CD4-positive, alpha-beta T cell treated with Interferon gamma for 1 hour (primary cell): ENCODE measurements at regions not wholly inside any gene's neighbourhood (a gene's known extent, or its start where the extent isn't known, plus 50 kb on each side); places are given as distances from the start of the nearest gene placed in this dataset.
"Not testable (repeated sequence)": the region's sequence is repeated elsewhere in the genome, so short reads cannot be mapped to it uniquely, and the experiment has no call there.

Source experiments
- DNase-seq: peaks from one replicate; pipeline ENCODE4 v3.0.0-alpha.2; 2020

DNA sequence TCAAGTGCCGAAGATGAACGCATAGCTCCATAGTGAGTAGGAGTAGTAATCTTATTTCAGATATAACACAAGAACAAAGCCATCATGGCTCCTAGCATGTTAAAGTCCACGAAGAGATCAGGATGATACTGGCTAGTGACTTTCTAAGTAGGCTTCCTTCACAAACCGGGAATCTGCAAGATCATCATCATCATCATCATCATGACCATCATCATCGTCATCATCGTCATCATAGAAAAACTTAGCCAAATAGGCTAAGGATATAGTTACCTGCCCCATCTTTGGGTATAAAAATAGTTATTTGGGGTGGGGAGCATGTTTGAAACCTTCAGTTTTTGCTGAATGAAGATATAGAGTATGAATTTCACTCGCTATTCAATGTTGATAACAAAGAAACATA, 57.9 kb downstream of the PYDC2 start:
- DNase-seq = no peak

DNA sequence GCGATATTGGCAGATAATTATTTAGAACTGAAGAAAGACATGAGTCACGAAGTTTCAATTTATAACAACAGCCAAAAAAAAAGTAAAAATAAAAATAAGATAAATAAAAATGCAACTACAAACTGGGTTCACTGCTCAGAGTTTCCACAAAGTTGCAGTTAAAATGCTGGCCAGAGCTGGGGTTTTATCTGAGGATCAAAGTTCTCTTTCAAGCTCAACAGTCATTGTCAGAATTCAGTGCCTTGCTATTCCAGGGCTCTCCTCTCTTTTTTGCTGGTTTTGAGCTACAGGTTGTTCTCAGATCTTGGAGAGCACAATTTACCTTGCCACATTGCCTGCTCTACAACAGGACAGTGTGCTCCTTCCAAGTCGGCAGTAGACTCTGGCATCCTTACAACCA, 60.1 kb downstream of the PYDC2 start:
- no peak for DNase-seq

DNA sequence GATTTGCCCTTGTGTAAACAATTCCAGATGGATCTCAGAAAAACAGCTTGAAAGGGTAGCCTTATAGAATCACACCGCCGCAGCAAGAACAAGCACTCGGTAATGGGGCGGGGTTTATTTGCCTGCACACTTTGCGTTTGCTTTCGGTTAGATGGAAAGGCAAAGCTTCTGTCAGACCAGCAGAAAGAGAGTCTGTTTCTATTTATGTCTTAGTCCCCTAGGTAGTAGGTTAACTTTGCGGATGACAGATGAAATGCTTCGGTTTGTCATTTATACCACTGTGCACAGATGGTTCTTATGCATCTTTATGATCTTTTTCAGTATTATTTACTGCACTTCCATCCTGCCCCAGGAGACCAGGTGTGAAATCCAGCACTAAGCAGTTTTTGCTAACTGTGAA, 62.2 kb downstream of the PYDC2 start:
- no peak for DNase-seq

DNA sequence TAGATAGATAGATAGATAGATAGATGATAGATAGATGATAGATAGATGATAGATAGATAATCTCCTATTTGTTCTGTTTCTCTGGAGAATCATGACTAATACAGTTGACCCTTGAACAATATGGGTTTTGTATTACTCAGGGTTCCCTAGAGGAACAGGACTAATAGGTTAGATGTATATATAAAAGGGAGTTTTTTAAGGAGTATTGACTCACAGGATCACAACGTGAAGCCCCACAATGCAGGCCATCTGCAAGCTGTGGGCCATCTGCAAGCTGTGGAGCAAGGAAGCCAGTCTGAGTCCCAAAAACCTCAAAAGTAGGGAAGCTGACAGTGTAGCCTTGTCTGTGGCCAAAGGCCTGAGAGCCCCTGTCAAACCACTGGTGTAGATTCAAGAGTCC, 67.6 kb downstream of the PYDC2 start:
- DNase-seq = no peak

DNA sequence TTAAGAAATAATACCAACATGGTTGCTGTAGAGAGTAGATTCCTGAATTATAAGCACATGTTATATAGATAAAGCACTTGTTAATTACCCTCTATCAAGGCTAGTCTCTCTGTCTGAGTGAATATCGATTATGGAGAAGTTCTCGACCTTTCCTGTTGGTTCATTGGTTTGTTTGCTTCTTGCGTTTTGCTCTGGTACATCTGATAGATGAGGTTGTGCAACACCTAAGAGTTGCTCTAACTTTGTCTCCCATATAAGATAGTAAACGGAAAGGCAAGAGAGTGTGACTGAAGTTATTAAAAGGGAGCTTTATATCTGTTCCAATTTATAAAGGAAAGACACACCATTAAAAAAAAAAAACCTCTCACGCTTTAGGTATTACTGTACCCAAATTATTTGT, 69.0 kb downstream of the PYDC2 start:
- no peak for DNase-seq

DNA sequence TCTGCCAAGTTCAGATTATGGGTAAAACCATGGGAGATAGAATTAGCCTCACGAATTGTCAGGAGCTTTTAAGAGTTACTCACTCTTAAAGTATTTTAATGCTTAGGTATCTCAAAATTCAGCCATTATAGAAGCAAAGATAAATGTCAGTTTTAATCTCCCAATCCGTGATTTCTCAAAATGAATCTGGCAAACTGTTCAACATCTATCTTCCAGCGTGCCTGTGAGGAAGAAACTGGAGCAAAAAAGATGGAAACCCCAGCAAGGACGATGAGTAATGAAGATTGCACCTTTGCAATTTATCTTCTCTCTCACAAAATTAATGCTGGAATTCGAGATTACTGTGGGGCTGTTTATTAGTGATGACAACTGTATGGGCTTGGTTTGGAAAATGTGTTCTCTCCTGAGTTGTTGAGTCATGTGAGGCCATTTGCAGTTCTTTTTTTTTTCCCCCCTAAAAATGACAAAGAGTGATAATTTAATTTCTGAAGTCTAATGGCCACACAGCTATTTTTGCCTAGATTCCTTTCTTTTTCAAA, 70.5 kb downstream of the PYDC2 start:
- no peak for DNase-seq

DNA sequence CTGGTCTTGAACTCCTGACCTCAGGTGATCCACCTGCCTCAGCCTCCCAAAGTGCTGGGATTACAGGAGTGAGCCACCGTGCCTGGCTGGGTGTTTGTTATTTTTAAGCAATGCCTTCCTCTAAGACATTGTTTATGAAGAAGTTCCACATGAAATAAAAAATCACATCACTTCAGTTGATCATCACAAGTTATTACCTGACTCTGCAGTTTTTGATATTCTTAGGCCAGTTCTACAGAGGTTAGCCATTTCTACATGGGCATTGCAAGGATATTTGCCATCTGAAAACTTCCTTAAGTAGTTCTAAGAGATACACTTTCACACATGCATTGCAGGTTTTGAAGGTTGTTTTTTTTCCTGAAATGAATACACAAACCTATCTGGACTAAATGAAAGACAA, 82.1 kb downstream of the PYDC2 start:
- no peak for DNase-seq

DNA sequence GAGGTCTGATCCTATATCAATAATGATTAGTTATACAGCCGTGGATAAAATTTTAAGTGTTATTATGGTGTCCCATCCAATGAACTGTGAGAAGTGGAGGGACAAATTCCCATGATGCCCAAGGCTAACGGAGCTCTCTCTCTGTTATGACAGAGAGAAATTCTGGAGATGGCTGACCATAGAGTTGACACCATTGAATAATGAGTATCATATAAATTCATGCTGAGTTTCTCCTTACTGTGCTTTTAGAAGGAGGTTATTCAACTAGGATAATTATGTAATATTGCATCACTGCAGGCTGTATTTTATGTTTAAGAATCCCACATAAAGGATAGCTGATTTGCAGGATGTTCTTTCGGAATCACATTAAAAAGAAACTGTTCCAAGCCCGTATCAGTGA, 82.9 kb downstream of the PYDC2 start:
- no peak for DNase-seq

DNA sequence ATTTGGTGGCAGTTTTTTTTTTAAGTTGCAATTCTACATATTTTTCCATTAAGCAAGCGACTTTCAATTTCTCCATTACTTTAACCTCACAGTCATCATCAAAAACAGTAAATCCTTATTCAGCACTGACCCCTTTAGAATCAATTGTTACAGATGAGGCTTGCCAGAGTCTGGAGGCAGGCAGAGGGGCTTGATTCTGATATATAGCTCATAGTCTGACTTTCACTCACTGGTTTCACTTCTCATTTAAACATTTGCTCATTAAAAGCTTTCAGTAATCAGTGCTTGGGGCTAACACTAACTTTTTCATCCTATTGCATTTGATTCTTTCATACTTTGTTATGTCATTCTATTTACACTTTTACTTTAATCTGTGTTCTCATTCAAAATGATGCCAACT, 88.4 kb downstream of the PYDC2 start:
- no peak for DNase-seq

DNA sequence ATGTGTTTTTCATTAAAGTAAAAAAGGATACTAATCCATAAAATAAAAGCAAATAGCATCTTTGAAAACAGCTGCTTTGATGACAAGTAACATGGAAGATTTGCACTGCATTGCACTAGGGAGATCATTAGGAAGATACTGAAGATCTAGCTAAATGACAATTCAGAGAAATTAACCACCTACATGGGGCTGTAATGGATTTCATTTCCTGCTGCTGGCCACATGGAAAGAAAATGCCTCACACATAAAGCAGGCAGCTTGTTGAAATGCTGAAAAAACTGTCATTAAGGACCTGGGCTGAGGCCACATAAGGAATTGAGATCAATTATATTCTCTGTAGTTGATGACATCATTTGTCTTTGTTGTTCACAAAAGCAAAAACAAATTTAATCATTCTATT, 94.1 kb downstream of the PYDC2 start:
- DNase-seq = no peak

DNA sequence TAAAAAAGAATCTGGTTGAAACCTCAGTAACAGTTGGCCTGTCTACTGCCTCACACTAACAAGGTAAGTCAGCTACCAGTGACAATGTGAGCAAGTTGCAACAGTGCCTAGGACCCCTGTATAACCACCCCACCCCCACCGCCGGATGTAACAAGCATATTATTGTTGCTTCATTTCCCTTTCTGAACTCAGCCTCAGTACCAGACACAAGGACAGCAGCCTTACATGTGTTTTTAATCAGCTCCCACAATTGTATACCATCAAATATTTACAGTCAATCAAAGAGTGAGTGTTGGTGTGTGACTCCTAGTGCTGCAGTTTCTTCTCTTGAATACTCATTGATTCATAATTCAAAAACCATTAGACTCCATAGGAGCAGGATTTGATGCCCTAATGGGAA, 96.4 kb downstream of the PYDC2 start:
- DNase-seq = no peak

DNA sequence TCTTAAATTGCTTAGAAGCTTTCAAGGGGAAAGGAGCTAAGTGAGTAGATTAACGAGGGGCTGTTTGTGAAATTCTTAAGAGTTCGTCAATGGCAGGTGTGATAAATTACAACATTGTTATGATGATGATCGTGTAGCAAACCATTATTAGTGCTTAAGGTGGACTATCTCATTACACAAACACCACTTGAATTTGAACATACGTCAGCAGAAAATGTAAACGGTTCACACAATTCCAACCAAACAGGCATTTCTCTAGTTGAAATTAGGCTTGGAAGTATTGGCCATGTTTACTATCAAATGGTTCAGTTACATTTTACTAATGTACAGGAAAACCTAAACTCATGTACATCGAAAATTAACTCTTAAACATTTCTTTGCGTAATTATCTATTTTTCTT, 102.8 kb downstream of the PYDC2 start:
- DNase-seq = no peak

DNA sequence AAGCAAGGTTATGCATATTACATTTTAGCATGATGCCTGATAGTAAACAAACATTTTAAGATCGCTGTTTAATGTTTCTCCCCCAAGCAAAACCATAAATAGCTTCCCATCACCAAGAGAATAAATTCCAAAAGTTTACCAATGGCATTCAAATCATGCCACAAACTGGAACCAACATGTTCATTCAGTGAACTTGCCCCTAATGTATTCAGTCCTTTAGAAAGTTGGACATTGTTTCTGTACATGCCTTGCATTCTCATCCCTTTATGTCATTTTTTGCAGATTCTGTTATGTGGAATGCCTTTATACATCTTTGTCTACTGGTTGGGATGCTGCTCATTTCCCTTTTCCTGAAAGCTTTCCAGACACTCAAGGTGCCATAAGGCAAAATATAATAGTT, 105.5 kb downstream of the PYDC2 start:
- DNase-seq = no peak

DNA sequence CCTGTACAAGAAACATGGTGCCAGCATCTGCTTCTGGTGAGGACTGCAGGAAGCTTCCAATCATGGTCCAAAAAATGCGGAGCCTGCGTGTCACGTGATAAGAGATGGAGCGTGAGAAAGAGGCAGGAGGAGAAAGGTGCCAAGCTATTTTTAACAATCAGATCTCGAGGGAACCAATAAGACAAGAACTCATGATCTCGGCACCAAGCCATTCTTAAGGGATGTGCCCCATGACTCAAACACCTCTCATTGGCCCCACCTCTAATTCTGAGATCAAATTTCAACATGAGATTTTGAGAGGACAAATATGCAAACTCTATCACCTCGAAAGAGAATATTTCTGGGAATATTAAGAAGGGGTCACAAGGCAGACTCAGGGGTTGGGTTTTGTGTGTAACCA, 107.2 kb downstream of the PYDC2 start:
- DNase-seq = no peak

DNA sequence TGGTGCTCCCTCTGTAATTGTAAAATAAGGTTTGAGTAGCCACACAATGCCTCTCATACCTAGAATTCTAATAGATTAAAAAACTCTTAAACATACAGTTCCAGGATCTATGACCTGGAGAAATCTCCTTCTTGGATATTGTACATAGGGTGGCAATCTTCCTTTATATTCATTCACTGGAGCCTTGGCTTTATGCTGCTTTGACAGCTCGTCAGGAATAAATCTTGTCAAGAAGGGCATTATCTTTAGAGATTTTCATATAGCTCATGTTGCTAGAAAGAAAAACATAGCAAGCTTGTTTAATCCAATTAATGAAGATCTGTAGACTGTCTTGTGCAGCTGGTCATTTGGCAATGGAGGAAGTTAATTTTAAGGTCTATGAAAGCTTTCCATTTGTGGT, 131.1 kb downstream of the PYDC2 start:
- no peak for DNase-seq

DNA sequence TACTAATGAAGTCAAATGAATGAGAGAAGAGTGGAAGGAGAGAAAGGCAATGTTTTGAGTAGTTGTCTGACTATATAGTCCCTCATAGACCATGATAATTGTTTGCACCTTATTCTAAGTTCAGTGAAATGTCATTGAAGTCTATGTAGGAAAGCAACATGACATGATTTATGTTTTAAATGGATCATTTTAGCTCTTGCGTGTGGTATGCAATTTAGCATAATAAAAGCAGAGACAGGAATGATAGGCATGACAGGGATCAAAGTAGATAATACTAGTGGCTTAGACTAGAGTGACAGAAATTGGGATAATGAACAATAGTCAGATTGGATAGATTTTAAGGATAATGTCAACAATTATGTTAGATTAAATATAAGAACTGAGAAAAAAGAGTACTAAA, 132.5 kb downstream of the PYDC2 start:
- DNase-seq = no peak

DNA sequence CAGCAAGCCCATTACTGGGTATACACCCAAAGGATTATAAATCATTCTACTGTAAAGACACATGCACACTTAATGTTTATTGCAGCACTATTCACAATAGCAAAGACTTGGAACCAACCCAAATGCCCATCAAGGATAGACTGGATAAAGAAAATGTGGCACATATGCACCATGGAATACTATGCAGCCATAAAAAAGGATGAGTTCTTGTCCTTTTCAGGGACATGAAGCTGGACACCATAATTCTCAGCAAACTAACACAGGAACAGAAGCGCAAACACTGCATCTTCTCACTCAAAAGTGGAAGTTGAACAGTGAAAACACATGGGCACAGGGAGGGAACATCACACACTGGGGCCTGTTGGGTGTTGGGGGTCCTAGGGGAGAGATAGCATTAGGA, 154.5 kb downstream of the PYDC2 start:
- not testable (repeated sequence) for DNase-seq

DNA sequence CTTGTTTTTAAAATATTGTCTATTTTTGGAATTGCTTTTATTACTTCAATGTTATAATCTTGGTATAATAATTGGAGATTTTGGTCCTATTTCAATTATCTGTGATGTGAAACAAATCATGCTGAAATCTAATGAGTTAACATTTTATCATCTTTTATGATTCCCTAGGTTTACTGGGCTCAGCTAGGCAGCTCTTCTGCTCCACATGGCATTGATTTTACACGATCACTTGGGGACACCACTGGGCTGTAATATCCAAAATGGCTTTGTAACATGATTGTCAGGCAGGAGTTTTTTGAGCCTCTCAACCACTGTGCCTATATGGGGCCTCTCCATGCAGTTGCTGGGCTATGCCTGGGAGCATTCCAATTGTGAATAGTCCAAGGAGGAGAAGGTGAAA, 163.3 kb downstream of the PYDC2 start:
- DNase-seq = no peak

DNA sequence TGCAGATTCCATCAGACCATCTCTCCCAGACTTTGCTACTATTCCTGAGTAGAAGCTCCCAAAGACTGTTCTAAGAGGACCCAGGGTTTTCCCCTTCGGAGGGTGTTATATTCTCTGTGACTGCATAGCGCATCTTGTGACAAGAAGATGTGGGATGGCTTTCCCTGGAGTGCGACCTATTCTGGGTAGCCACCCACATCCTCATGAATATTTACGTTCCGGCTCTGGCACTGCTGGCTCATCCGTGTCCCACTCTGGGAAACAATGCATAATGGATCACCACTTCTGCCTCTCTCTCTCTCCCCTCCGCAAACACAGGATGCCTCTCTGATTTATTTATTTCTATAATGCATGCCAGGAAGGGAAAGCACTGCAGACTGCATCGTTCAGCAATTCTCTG, 166.1 kb downstream of the PYDC2 start:
- DNase-seq = no peak

DNA sequence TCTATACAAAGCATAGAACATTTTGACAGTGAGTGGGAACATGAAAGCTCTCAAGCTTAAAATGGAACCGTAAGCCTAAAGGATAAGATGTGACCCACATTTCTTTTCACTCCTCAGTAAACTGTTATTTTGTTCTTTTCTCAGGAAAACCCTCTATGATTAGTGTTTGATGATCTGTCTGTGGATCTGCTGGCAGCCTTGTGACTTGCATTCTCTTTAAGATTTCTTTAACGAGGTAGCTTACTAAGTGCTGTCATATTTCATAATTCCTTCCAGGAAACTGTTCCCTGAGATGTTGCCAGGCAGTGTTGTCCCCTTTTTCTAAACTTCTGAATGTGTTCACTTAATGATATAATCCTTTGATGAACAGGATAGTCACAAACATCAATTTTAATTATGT, 167.6 kb downstream of the PYDC2 start:
- DNase-seq = no peak

DNA sequence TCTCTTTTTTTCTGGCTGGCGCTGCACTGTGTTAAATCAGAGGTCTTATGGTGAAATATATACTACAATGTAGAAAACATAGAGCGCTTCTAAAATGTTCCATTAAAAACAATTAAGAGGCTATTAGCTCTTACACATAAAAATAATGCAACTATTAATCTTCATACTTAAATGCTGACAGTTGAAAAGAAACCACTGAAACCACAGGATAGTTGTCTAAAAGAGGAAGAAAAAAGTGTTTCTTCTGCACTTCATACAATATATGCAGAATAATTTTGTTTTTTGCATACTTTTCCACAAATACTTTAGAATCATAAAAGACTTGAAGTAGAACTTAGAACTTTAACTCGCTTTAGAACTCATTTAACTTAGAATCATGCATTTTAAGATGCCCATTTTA, 170.5 kb downstream of the PYDC2 start:
- DNase-seq = no peak

DNA sequence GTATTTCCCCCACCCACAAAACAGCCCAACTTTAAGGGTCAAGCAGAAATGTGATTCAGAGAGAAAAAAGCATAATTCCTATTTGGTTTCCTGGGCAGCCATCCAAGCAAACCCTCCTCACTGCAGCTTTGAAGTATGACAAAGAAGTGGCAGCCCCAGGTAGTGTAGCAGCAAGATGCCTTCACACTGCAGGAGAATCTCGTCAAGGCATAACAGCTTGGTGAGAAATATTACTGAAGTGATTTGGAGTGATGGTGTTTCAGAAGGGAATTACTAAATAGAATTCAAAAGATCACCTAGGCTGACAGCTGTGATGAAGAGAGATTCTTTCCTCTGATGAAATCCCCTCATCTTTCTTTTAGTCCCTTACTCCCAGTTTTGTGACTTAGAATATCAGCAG, 173.9 kb downstream of the PYDC2 start:
- DNase-seq = no peak

DNA sequence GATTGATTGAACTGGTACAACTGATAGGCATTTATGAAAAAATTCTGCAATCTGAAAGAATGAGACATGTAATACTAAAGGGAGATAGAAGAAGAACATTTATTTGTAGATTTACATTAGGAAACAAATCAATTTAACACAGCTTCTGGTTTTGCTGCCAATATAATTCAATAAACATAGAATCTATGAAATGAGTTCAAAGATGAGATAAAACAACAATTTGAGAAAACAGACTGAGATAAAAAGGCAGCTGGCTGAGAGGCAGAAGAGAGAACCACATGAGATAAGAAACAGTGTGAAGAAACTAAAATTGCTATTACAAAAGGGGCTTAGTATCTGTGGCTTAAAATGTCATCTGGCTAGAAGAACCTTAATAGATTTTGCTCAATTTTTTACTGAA, 176.6 kb downstream of the PYDC2 start:
- no peak for DNase-seq

DNA sequence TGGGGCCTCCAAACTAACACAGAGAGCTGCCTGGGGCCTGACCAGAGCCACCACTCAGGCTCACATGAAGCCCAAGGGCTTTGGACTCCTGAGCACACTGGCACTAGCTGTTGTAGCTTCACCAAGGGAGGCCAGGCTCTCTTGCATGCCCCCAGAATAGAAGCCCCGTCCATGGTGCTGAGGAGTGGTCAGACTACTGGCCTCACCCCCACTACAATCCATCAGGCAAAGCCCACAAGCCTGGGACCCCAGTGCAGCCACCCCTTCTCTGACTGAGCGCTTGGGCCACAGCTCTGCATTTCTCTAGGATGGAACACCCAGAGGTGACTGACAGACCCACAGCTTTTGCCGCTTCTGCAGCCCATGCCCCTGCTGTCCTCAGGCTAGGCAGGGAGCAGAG, 180.8 kb downstream of the PYDC2 start:
- DNase-seq = no peak

DNA sequence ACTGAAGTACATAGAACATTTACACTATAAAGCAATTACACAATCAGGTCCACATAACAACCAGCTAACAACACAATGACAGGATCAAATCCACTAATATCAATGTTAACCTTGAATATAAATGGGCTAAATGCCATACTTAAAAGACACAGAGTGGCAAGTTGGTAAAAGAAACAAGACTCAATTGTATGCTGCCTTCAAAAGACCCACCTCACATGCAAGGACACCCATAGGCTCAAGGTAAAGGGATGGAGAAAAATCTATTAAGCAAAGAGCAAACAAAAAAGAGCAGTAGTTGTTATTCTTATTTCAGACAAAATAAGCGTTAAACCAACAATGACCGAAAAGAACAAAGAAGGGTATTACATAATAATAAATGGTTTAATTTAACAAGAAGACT, 183.3 kb downstream of the PYDC2 start:
- no peak for DNase-seq

DNA sequence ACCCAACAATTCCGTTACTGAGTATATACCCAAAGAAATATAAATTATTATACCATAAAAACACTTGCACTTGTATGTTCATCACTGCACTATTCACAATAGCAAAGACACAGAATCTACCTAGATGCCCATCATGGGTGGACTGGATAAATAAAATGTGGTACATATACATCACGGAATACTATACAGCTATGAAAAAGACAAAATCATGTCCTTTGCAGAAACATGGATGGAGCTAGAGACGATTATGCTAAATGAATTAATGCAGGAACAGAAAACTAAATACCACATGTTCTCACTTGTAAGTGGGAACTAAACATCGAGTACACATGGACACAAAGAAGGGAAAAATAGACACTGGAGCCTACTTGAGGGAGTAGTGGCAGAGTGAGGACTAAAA, 185.3 kb downstream of the PYDC2 start:
- DNase-seq = no peak
